DND-41 (cell line): ENCODE measurements at regions not wholly inside any gene's neighbourhood (a gene's known extent, or its start where the extent isn't known, plus 50 kb on each side); places are given as distances from the start of the nearest gene placed in this dataset.

Experiments used
- EZH2 ChIP-seq: IDR thresholded peaks from 3 replicates; pipeline ENCODE4 v1.6.1; 2012; ENCODE audit warnings: borderline replicate concordance, low read depth, mild to moderate bottlenecking, moderate library complexity, low read length, inconsistent platforms; ENCODE audit not compliant: severe bottlenecking
- TF ChIP-seq, protein P1 (sequence below): IDR thresholded peaks from 2 replicates; pipeline ENCODE4 v1.5.1; 2012; ENCODE audit warnings: borderline replicate concordance, low read length, moderate library complexity, mild to moderate bottlenecking; ENCODE audit not compliant: poor library complexity, severe bottlenecking; ENCODE audit errors: extremely low read depth

- TF ChIP-seq, protein P1, sequence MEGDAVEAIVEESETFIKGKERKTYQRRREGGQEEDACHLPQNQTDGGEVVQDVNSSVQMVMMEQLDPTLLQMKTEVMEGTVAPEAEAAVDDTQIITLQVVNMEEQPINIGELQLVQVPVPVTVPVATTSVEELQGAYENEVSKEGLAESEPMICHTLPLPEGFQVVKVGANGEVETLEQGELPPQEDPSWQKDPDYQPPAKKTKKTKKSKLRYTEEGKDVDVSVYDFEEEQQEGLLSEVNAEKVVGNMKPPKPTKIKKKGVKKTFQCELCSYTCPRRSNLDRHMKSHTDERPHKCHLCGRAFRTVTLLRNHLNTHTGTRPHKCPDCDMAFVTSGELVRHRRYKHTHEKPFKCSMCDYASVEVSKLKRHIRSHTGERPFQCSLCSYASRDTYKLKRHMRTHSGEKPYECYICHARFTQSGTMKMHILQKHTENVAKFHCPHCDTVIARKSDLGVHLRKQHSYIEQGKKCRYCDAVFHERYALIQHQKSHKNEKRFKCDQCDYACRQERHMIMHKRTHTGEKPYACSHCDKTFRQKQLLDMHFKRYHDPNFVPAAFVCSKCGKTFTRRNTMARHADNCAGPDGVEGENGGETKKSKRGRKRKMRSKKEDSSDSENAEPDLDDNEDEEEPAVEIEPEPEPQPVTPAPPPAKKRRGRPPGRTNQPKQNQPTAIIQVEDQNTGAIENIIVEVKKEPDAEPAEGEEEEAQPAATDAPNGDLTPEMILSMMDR = no peak
- TF ChIP-seq EZH2 = no peak
These were observed 261.5 kb upstream of the TPM1 start for GRCh38 chr15:62781081-62781497.
